Suprapubic skin (tissue), 4 donors: ENCODE measurements at regions not wholly inside any gene's neighbourhood (a gene's known extent, or its start where the extent isn't known, plus 50 kb on each side); places are given as distances from the start of the nearest gene placed in this dataset.
A peak's percentile ranks its signal among the peaks of the same experiment; 100 is the strongest.

Experiments used
- DNase-seq, 2 donors: peaks; one replicate each; pipeline ENCODE4 v3.0.0-alpha.2; 2019; ENCODE audit warnings: low spot score in 2 of 2
- H3K27ac ChIP-seq: fragments of 200-600 bp; sonication (generic); one replicate; pipeline ENCODE4 v1.5.1; 2019
- H3K27me3 ChIP-seq: fragments of 200-600 bp; sonication (generic); one replicate; pipeline ENCODE4 v1.5.1; 2019
- H3K36me3 ChIP-seq: fragments of 200-600 bp; sonication (generic); one replicate; pipeline ENCODE4 v1.5.1; 2019
- H3K4me1 ChIP-seq: fragments of 200-600 bp; sonication (generic); one replicate; pipeline ENCODE4 v1.5.1; 2019
- H3K4me3 ChIP-seq: fragments of 200-600 bp; sonication (generic); one replicate; pipeline ENCODE4 v1.5.1; 2019; ENCODE audit warnings: mild to moderate bottlenecking
- H3K9me3 ChIP-seq: fragments of 200-600 bp; sonication (generic); one replicate; pipeline ENCODE4 v1.5.1; 2019
- CTCF ChIP-seq, 2 donors: fragments of 200-600 bp in 1 of 2; fragments of 450-650 bp in 1 of 2; sonication (generic) in 1 of 2; IDR thresholded peaks; one replicate each; pipeline ENCODE4 v1.5.1; 2016 to 2019; ENCODE audit warnings: antibody characterized with exemption in 2 of 2, mild to moderate bottlenecking in 1 of 2, moderate library complexity in 1 of 2
- EP300 ChIP-seq: sonication (generic); formaldehyde crosslinking; IDR thresholded peaks from one replicate; pipeline ENCODE4 v1.6.1; 2017; ENCODE audit warnings: antibody characterized with exemption
- POLR2A ChIP-seq, 2 donors: fragments of 450-650 bp; IDR thresholded peaks; one replicate each; pipeline ENCODE4 v1.6.1; 2017; ENCODE audit warnings: antibody characterized with exemption in 2 of 2, mild to moderate bottlenecking in 2 of 2, moderate library complexity in 2 of 2
- POLR2AphosphoS5 ChIP-seq, 3 donors: sonication (generic); formaldehyde crosslinking; IDR thresholded peaks; one replicate each; pipeline ENCODE4 v1.6.1; 2017; ENCODE audit warnings: antibody characterized with exemption in 3 of 3
- WGBS: methylation state at CpG from one replicate; pipeline ENCODE4 v1.1.5; 2018; 5-methylcytosine and 5-hydroxymethylcytosine counted together

DNA sequence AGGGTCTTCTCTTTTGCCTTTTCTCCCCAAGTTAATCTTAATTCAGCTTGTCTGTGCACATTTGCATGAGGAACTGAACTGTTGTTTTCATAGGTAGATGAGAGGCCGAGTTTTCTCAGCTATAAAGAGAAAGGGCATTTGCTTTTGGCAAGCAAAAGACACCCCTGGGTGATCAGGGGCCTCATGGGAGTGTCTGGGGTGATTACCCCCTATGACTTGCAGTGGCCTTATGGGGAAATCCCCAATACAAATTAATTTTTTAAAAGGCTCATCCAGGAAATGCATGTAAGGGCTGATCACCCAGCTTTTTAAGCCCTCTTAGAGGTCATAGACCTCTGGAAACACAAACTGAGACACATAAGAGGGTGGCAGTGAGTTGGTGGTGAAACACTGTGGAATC lies 56.4 kb upstream of the HMX1 start:
- Histone ChIP-seq H3K4me1 (no peaks in the 10 kb centered on the region), H3K36me3 (no peaks in the 10 kb centered on the region), H3K27ac (no peak overlapping the region), H3K27me3 (no peaks in the 10 kb centered on the region), H3K9me3 (peaks cover 19% of the 10 kb centered on the region), H3K4me3 (no peak overlapping the region)
- no peak for TF ChIP-seq CTCF (IDR thresholded peaks at IDR 0.05)
- TF ChIP-seq EP300: no peak
- no peak for TF ChIP-seq POLR2AphosphoS5 (IDR thresholded peaks at IDR 0.05)
- TF ChIP-seq POLR2A (IDR thresholded peaks at IDR 0.05): no peak
- no peak for DNase-seq
- WGBS: 21% methylated on average over 1 of the region's 1 CpG

- Histone ChIP-seq H3K36me3 (no peaks in the 10 kb centered on the region), H3K4me1 (peaks cover 3% of the 10 kb centered on the region), H3K9me3 (peaks cover 19% of the 10 kb centered on the region), H3K27ac (no peak overlapping the region), H3K4me3 (no peak overlapping the region), H3K27me3 (peaks cover 24% of the 10 kb centered on the region)
- peak in 1 of 2 donors; percentile 44 for DNase-seq
- TF ChIP-seq CTCF (IDR thresholded peaks at IDR 0.05) (no peak), POLR2AphosphoS5 (IDR thresholded peaks at IDR 0.05) (no peak), EP300 (no peak), POLR2A (IDR thresholded peaks at IDR 0.05) (no peak)
- WGBS: 20% methylated on average over 1 of the region's 1 CpG
These were observed 50.8 kb upstream of the HMX1 start for GRCh38 chr4:8922481-8922880.

DNA sequence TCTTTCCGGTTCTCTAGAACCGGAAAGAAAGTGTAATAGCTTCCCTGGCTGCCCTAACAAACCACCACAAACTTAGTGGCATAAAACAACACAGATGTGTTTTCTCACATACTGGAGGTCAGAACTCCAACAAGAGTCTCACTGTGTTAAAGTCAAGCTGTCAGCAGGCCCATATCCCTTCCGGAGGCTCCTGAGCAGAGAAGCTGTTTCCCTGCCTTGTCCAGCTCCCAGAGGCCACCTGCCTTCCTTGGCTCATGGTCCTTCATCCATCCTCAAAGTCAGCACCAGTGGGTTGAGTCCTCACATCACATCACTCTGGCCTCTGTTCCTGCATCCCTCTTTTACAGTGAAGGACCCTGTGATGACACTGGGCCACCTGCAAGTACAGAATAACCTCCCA lies 49.8 kb upstream of the HMX1 start:
- H3K4me1 ChIP-seq: peaks cover 3% of the 10 kb centered on the region
- H3K9me3 ChIP-seq: peaks cover 19% of the 10 kb centered on the region
- no peak overlapping the region for H3K27ac ChIP-seq
- H3K4me3 ChIP-seq: no peak overlapping the region
- DNase-seq: peak in 1 of 2 donors; percentile 31
- no peaks in the 10 kb centered on the region for H3K36me3 ChIP-seq
- TF ChIP-seq POLR2A (IDR thresholded peaks at IDR 0.05): no peak
- no peak for TF ChIP-seq POLR2AphosphoS5 (IDR thresholded peaks at IDR 0.05)
- no peak for TF ChIP-seq EP300
- WGBS: 66% methylated on average over 3 of the region's 3 CpGs
- H3K27me3 ChIP-seq: peaks cover 25% of the 10 kb centered on the region
